22Rv1 (cell line): ENCODE measurements at regions not wholly inside any gene's neighbourhood (a gene's known extent, or its start where the extent isn't known, plus 50 kb on each side); places are given as distances from the start of the nearest gene placed in this dataset.

Experiments
- CTCF ChIP-seq: fragments of 450-650 bp; IDR thresholded peaks from 2 replicates; pipeline ENCODE4 v1.5.1; 2017; ENCODE audit warnings: mild to moderate bottlenecking
- ZFX ChIP-seq: fragments of 450-650 bp; IDR thresholded peaks from 2 replicates; pipeline ENCODE4 v1.6.1; 2017; ENCODE audit warnings: antibody characterized with exemption, borderline replicate concordance

GRCh38 chr14:34189866-34190265, 239.0 kb upstream of the EGLN3 start:
- TF ChIP-seq CTCF, result no peak
- no peak for TF ChIP-seq ZFX
